GM18858 (cell line): ENCODE measurements at regions not wholly inside any gene's neighbourhood (a gene's known extent, or its start where the extent isn't known, plus 50 kb on each side); places are given as distances from the start of the nearest gene placed in this dataset.
"Not testable (repeated sequence)": the region's sequence is repeated elsewhere in the genome, so short reads cannot be mapped to it uniquely, and the experiment has no call there.

ENCODE experiments used
- ATAC-seq: cut with Tn5 transposase; IDR thresholded peaks from one replicate; pipeline ENCODE4 v1.9.1; 2021; ENCODE audit not compliant: unreplicated experiment

- ATAC-seq, result no peak
Observed at GRCh38 chr21:25254491-25255174, 352.6 kb downstream of the MRPL39 start.

GRCh38 chr21:25246546-25246945 lies 360.7 kb downstream of the MRPL39 start:
- no peak for ATAC-seq

GRCh38 chr21:25244735-25245134 lies 362.5 kb downstream of the MRPL39 start:
- no peak for ATAC-seq

GRCh38 chr21:25243808-25244207 lies 363.5 kb downstream of the MRPL39 start:
- no peak for ATAC-seq

- ATAC-seq, result no peak
Observed at GRCh38 chr21:25240974-25241373, 366.3 kb downstream of the MRPL39 start.

GRCh38 chr21:25234857-25235801 lies 372.2 kb downstream of the MRPL39 start:
- peak; percentile 91 for ATAC-seq

GRCh38 chr21:25220954-25221353 lies 386.3 kb downstream of the MRPL39 start:
- no peak for ATAC-seq

- ATAC-seq, result no peak
Observed at GRCh38 chr21:25220169-25220568, 387.1 kb downstream of the MRPL39 start.

GRCh38 chr21:25215698-25216384 lies 391.4 kb downstream of the MRPL39 start:
- peak; percentile 95 for ATAC-seq

GRCh38 chr21:25214676-25215075 lies 392.6 kb downstream of the MRPL39 start:
- ATAC-seq, result no peak

- no peak for ATAC-seq
Observed at GRCh38 chr21:25199944-25200343, 407.3 kb downstream of the MRPL39 start.

GRCh38 chr21:25191141-25191540 lies 416.1 kb downstream of the MRPL39 start:
- ATAC-seq, result peak; percentile 50

GRCh38 chr21:25189497-25189896 lies 417.8 kb downstream of the MRPL39 start:
- no peak for ATAC-seq

GRCh38 chr21:25188677-25189079 lies 418.6 kb downstream of the MRPL39 start:
- ATAC-seq, result peak; percentile 74

GRCh38 chr21:25186273-25186672 lies 421.0 kb downstream of the MRPL39 start:
- ATAC-seq, result peak; percentile 40

- ATAC-seq, result no peak
Observed at GRCh38 chr21:25183577-25183976, 423.7 kb downstream of the MRPL39 start.

GRCh38 chr21:25181690-25182089 lies 425.6 kb downstream of the MRPL39 start:
- ATAC-seq, result not testable (repeated sequence)

- ATAC-seq, result no peak
Observed at GRCh38 chr21:25179116-25179515, 428.2 kb downstream of the MRPL39 start.

- peak; percentile 96 for ATAC-seq
Observed at GRCh38 chr21:25176637-25177412, 430.5 kb downstream of the MRPL39 start.

GRCh38 chr21:25175938-25176337 lies 431.3 kb downstream of the MRPL39 start:
- ATAC-seq, result no peak

GRCh38 chr21:25171438-25171837 lies 435.8 kb downstream of the MRPL39 start:
- ATAC-seq, result no peak
